ENCODE measurements at regions not wholly inside any gene's neighbourhood (a gene's known extent, or its start where the extent isn't known, plus 50 kb on each side); places are given as distances from the start of the nearest gene placed in this dataset.
"Not testable (repeated sequence)": the region's sequence is repeated elsewhere in the genome, so short reads cannot be mapped to it uniquely, and the experiment has no call there.

GRCh38 chr11:22927793-22928192 is 67.5 kb upstream of the CCDC179 start:
- 53 to 73% (median 65%) methylated on average over 2 of the region's 2 CpGs for WGBS, 4 donors
- Histone ChIP-seq H3K27ac (no peak overlapping the region), H3K4me3 (no peak overlapping the region), H3K36me3 (no peaks in the 10 kb centered on the region), H3K9me3 (no peaks in the 10 kb centered on the region), H3K27me3 (no peaks in the 10 kb centered on the region), H3K4me1 (no peaks in the 10 kb centered on the region)
- DNase-seq = no peak
- TF ChIP-seq POLR2A (IDR thresholded peaks at IDR 0.05) (no peak), CTCF (IDR thresholded peaks at IDR 0.05) (no peak)
- intact Hi-C loops (cut with DNase I) = no loop called here
- ATAC-seq = no peak

GRCh38 chr11:22928207-22928917 is 68.1 kb upstream of the CCDC179 start:
- Histone ChIP-seq H3K27me3 (no peaks in the 10 kb centered on the region), H3K27ac (no peak overlapping the region), H3K4me1 (no peaks in the 10 kb centered on the region), H3K9me3 (no peaks in the 10 kb centered on the region), H3K36me3 (no peaks in the 10 kb centered on the region), H3K4me3 (no peak overlapping the region)
- TF ChIP-seq CTCF (IDR thresholded peaks at IDR 0.05) (no peak), POLR2A (IDR thresholded peaks at IDR 0.05) (no peak)
- DNase-seq (no peak), ATAC-seq (no peak)
- 83 to 91% (median 85%) methylated on average over 5 of the region's 5 CpGs for WGBS, 4 donors
- intact Hi-C loops (cut with DNase I) = no loop called here

- intact Hi-C loops (cut with DNase I) = no loop called here
- no peak overlapping the region for H3K4me3 ChIP-seq
- H3K27ac ChIP-seq = no peak overlapping the region
- H3K4me1 ChIP-seq = no peaks in the 10 kb centered on the region
- 89 to 92% (median 90%) methylated on average over 5 of the region's 5 CpGs for WGBS, 4 donors
- ATAC-seq = no peak
- H3K36me3 ChIP-seq = no peaks in the 10 kb centered on the region
- H3K9me3 ChIP-seq = no peaks in the 10 kb centered on the region
- no peaks in the 10 kb centered on the region for H3K27me3 ChIP-seq
- DNase-seq = no peak
- TF ChIP-seq POLR2A (IDR thresholded peaks at IDR 0.05) = no peak
- no peak for TF ChIP-seq CTCF (IDR thresholded peaks at IDR 0.05)
These were observed 70.7 kb upstream of the CCDC179 start for GRCh38 chr11:22930816-22931594.

GRCh38 chr11:22938691-22939090 is 78.4 kb upstream of the CCDC179 start:
- no peak for ATAC-seq
- no peak overlapping the region for H3K4me3 ChIP-seq
- H3K27ac ChIP-seq = no peak overlapping the region
- no peak for TF ChIP-seq CTCF (IDR thresholded peaks at IDR 0.05)
- no peak for TF ChIP-seq POLR2A (IDR thresholded peaks at IDR 0.05)
- intact Hi-C loops (cut with DNase I) = no loop called here
- no peaks in the 10 kb centered on the region for H3K27me3 ChIP-seq
- DNase-seq = no peak
- no peaks in the 10 kb centered on the region for H3K4me1 ChIP-seq
- 85 to 96% (median 89%) methylated on average over 1 of the region's 1 CpG for WGBS, 4 donors
- peaks cover 0 to 4% (median 0%) of the 10 kb centered on the region in 12 donors for H3K9me3 ChIP-seq
- H3K36me3 ChIP-seq = no peaks in the 10 kb centered on the region

- DNase-seq; ATAC-seq; H3K4me3 ChIP-seq; H3K4me1 ChIP-seq; H3K9me3 ChIP-seq; H3K27me3 ChIP-seq; H3K36me3 ChIP-seq; intact Hi-C loops (cut with DNase I); H3K27ac ChIP-seq: not testable (repeated sequence)
- WGBS, 4 donors = 91 to 95% (median 92%) methylated on average over 3 of the region's 3 CpGs
These were observed 81.3 kb upstream of the CCDC179 start for GRCh38 chr11:22941544-22941943.
